GM23338 (cell line): ENCODE measurements at regions not wholly inside any gene's neighbourhood (a gene's known extent, or its start where the extent isn't known, plus 50 kb on each side); places are given as distances from the start of the nearest gene placed in this dataset.

Experiments used
- ATAC-seq: fragments of 200-7000 bp; cut with Tn5 transposase; 3 replicates; pipeline ENCODE4 v1.9.1; 2020
- DNase-seq: peaks from one replicate; pipeline ENCODE4 v3.0.0-alpha.2; 2015; ENCODE audit warnings: low spot score
- H2AFZ ChIP-seq: fragments of 200-600 bp; sonication (generic); 2 replicates; pipeline ENCODE4 v1.8.0; 2016; ENCODE audit warnings: antibody characterized with exemption, mild to moderate bottlenecking, moderate library complexity
- H3F3A ChIP-seq: fragments of 200-600 bp; sonication (generic); replicated peaks from 2 replicates; pipeline ENCODE4 v1.8.0; 2017; ENCODE audit warnings: antibody characterized with exemption, mixed run types, low read depth
- H3K27ac ChIP-seq: fragments of 200-600 bp; sonication (generic); 2 replicates; pipeline ENCODE4 v1.6.1; 2016; ENCODE audit warnings: low read depth
- H3K27me3 ChIP-seq: fragments of 200-600 bp; sonication (generic); 2 replicates; pipeline ENCODE4 v1.8.0; 2016; ENCODE audit warnings: mild to moderate bottlenecking, mixed run types, moderate library complexity; ENCODE audit not compliant: insufficient read depth
- H3K36me3 ChIP-seq: fragments of 200-600 bp; sonication (generic); 2 replicates; pipeline ENCODE4 v1.8.0; 2016; ENCODE audit warnings: mild to moderate bottlenecking; ENCODE audit not compliant: insufficient read depth
- H3K4me1 ChIP-seq: fragments of 200-600 bp; sonication (generic); 2 replicates; pipeline ENCODE4 v1.8.0; 2016; ENCODE audit warnings: mild to moderate bottlenecking, moderate library complexity; ENCODE audit not compliant: insufficient read depth
- H3K4me2 ChIP-seq: fragments of 200-600 bp; sonication (generic); 2 replicates; pipeline ENCODE4 v1.7.1; 2017; ENCODE audit warnings: mixed run types
- H3K4me3 ChIP-seq: fragments of 200-600 bp; sonication (generic); 2 replicates; pipeline ENCODE4 v1.6.1; 2016; ENCODE audit warnings: mixed run types
- H3K79me2 ChIP-seq: fragments of 200-600 bp; sonication (generic); replicated peaks from 2 replicates; pipeline ENCODE4 v1.8.0; 2017; ENCODE audit warnings: mild to moderate bottlenecking; ENCODE audit not compliant: insufficient read depth
- H3K9me2 ChIP-seq: fragments of 200-600 bp; sonication (generic); 2 replicates; pipeline ENCODE4 v1.8.0; 2017; ENCODE audit not compliant: insufficient read depth
- H4K20me1 ChIP-seq: fragments of 200-600 bp; sonication (generic); replicated peaks from 2 replicates; pipeline ENCODE4 v1.8.0; 2017; ENCODE audit warnings: mild to moderate bottlenecking; ENCODE audit not compliant: insufficient read depth
- H3K27ac Mint-ChIP-seq: 2 replicates; pipeline ENCODE4 v1.8.0; 2020; ENCODE audit warnings: inconsistent platforms, mild to moderate bottlenecking, moderate library complexity, mixed read lengths
- H3K27me3 Mint-ChIP-seq: 3 replicates; pipeline ENCODE4 v1.8.0; 2022; ENCODE audit warnings: low read depth, mild to moderate bottlenecking, moderate library complexity, mixed read lengths, inconsistent platforms; ENCODE audit not compliant: insufficient read depth, poor library complexity
- H3K36me3 Mint-ChIP-seq: 3 replicates; pipeline ENCODE4 v1.8.0; 2021; ENCODE audit warnings: low read depth, mild to moderate bottlenecking, inconsistent platforms, moderate library complexity, mixed read lengths
- H3K4me1 Mint-ChIP-seq: 3 replicates; pipeline ENCODE4 v1.8.0; 2020; ENCODE audit warnings: mild to moderate bottlenecking, inconsistent platforms, mixed read lengths
- H3K4me3 Mint-ChIP-seq: 3 replicates; pipeline ENCODE4 v1.8.0; 2021; ENCODE audit warnings: moderate library complexity, mild to moderate bottlenecking, inconsistent platforms, mixed read lengths
- H3K9me3 Mint-ChIP-seq: 3 replicates; pipeline ENCODE4 v1.8.0; 2020; ENCODE audit warnings: moderate library complexity, mild to moderate bottlenecking, inconsistent platforms, mixed read lengths
- CREB1 ChIP-seq: fragments of 250-450 bp; sonication (Bioruptor Pico); IDR thresholded peaks from 2 replicates; pipeline ENCODE4 v1.5.0; 2020; ENCODE audit warnings: low read depth, mild to moderate bottlenecking, moderate library complexity
- EZH2 ChIP-seq: fragments of 200-600 bp; sonication (generic); IDR thresholded peaks from one replicate; pipeline ENCODE4 v1.8.0; 2017; ENCODE audit warnings: antibody characterized with exemption, mild to moderate bottlenecking, low read depth; ENCODE audit not compliant: unreplicated experiment
- EZH2phosphoT487 ChIP-seq: fragments of 200-600 bp; sonication (generic); IDR thresholded peaks from one replicate; pipeline ENCODE4 v1.8.1; 2018; ENCODE audit warnings: antibody characterized with exemption; ENCODE audit not compliant: unreplicated experiment
- JUNB ChIP-seq: IDR thresholded peaks from one replicate; pipeline ENCODE4 v1.6.1; 2016; ENCODE audit warnings: antibody characterized with exemption; ENCODE audit not compliant: unreplicated experiment
- NANOG ChIP-seq: IDR thresholded peaks from 2 replicates; pipeline ENCODE4 v1.6.1; 2016; ENCODE audit warnings: antibody characterized with exemption, borderline replicate concordance
- POLR2AphosphoS5 ChIP-seq: IDR thresholded peaks from 2 replicates; pipeline ENCODE4 v1.6.1; 2016; ENCODE audit warnings: antibody characterized with exemption, low read depth
- STAT1 ChIP-seq: IDR thresholded peaks from one replicate; pipeline ENCODE4 v1.6.1; 2016; ENCODE audit warnings: antibody characterized with exemption; ENCODE audit not compliant: unreplicated experiment
- ZNF114 ChIP-seq: fragments of 250-450 bp; sonication (Bioruptor Pico); IDR thresholded peaks from 2 replicates; pipeline ENCODE4 v1.5.0; 2020; ENCODE audit warnings: mild to moderate bottlenecking, moderate library complexity
- ZNF331 ChIP-seq: fragments of 250-450 bp; sonication (Bioruptor Pico); IDR thresholded peaks from 2 replicates; pipeline ENCODE4 v1.5.0; 2020; ENCODE audit warnings: low read depth, mild to moderate bottlenecking, moderate library complexity
- TF ChIP-seq, protein P1 (sequence below), 2 experiments: fragments of 200-600 bp in 1 of 2; sonication (generic) in 1 of 2; conservative IDR thresholded peaks; 2 replicates each; pipeline versions ENCODE4 v1.5.1 to v1.6.1; 2016 to 2017; ENCODE audit warnings: antibody characterized with exemption in 2 of 2, low read depth in 2 of 2, mild to moderate bottlenecking in 2 of 2, moderate library complexity in 1 of 2
- TF ChIP-seq, protein P2 (sequence below): IDR thresholded peaks from one replicate; pipeline ENCODE4 v1.6.1; 2018; ENCODE audit warnings: antibody characterized with exemption; ENCODE audit not compliant: unreplicated experiment
- TF ChIP-seq, protein P3 (sequence below): IDR thresholded peaks from 2 replicates; pipeline ENCODE4 v1.6.1; 2016; ENCODE audit warnings: antibody characterized with exemption

DNA sequence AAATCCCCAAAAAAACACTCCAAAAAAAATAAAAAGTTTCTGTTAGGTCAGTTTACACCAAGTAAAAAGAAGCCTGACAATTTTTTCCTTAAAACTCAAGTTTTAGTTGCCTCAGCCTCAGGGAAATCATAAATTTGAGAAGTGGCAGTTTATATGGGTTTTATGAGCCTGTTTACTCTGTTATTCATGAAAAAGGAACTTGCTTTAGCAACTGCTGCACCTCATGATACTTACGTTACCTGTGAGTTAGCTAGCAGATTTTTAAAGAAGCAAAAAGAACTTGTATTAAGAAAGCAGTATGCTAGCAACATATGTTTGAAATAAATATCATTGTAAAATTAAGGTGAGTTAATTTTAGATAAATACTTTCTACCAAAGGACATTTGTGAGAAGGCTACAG is 1264.5 kb upstream of the PHF14 start (continued):
- TF ChIP-seq, protein P1, sequence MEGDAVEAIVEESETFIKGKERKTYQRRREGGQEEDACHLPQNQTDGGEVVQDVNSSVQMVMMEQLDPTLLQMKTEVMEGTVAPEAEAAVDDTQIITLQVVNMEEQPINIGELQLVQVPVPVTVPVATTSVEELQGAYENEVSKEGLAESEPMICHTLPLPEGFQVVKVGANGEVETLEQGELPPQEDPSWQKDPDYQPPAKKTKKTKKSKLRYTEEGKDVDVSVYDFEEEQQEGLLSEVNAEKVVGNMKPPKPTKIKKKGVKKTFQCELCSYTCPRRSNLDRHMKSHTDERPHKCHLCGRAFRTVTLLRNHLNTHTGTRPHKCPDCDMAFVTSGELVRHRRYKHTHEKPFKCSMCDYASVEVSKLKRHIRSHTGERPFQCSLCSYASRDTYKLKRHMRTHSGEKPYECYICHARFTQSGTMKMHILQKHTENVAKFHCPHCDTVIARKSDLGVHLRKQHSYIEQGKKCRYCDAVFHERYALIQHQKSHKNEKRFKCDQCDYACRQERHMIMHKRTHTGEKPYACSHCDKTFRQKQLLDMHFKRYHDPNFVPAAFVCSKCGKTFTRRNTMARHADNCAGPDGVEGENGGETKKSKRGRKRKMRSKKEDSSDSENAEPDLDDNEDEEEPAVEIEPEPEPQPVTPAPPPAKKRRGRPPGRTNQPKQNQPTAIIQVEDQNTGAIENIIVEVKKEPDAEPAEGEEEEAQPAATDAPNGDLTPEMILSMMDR (conservative IDR thresholded peaks at IDR 0.05; ENCODE audit: low read depth in 2 of 2): no peak

DNA sequence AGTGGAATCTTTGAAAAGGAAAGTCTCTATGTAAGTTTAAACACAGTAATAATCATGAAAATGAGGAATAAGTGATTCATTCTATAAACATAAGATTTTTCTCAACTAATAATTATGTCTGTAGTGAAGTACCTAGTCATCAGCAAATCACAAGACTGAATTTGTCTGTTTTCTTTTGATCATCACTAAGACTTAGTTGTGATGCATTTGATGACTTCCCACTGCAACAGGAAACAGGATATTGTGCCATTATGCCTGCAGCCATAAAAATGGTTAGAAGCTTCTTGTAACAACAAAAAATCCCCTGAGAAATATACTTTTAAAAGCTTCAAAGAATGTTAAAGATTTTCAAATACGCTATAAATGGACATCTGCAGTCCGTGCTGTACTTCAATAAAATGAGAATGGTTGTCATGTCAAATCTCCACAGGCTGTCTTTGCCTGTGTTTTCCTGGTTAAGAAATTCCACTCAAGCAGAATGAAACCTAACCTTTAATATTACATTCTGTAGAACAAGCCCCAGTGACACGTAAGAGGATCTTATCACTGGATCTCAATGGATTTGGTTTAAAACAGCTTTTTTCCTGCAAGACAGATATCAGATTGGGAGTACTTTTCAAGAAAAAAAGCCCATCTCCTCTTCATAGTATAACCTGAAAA is 1262.3 kb upstream of the PHF14 start:
- no peak overlapping the region for H3K27ac Mint-ChIP-seq
- peaks cover 3% of the 10 kb centered on the region; the same call in 1 of the 3 replicates for H3K4me1 Mint-ChIP-seq
- no peaks in the 10 kb centered on the region for H3F3A ChIP-seq
- no peaks in the 10 kb centered on the region for H3K9me2 ChIP-seq
- H3K4me2 ChIP-seq: no peak overlapping the region
- no peak for DNase-seq
- H3K27ac ChIP-seq: no peak overlapping the region
- TF ChIP-seq POLR2AphosphoS5 (no peak), JUNB (no peak), STAT1 (no peak), NANOG (no peak), CREB1 (CRISPR knock-in tag) (no peak), EZH2 (no peak), EZH2phosphoT487 (no peak), ZNF331 (no peak), ZNF114 (CRISPR knock-in tag) (no peak)
- TF ChIP-seq, protein P2, sequence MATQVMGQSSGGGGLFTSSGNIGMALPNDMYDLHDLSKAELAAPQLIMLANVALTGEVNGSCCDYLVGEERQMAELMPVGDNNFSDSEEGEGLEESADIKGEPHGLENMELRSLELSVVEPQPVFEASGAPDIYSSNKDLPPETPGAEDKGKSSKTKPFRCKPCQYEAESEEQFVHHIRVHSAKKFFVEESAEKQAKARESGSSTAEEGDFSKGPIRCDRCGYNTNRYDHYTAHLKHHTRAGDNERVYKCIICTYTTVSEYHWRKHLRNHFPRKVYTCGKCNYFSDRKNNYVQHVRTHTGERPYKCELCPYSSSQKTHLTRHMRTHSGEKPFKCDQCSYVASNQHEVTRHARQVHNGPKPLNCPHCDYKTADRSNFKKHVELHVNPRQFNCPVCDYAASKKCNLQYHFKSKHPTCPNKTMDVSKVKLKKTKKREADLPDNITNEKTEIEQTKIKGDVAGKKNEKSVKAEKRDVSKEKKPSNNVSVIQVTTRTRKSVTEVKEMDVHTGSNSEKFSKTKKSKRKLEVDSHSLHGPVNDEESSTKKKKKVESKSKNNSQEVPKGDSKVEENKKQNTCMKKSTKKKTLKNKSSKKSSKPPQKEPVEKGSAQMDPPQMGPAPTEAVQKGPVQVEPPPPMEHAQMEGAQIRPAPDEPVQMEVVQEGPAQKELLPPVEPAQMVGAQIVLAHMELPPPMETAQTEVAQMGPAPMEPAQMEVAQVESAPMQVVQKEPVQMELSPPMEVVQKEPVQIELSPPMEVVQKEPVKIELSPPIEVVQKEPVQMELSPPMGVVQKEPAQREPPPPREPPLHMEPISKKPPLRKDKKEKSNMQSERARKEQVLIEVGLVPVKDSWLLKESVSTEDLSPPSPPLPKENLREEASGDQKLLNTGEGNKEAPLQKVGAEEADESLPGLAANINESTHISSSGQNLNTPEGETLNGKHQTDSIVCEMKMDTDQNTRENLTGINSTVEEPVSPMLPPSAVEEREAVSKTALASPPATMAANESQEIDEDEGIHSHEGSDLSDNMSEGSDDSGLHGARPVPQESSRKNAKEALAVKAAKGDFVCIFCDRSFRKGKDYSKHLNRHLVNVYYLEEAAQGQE: no peak
- TF ChIP-seq, protein P1 (conservative IDR thresholded peaks at IDR 0.05; ENCODE audit: low read depth in 2 of 2): no peak
- TF ChIP-seq, protein P3, sequence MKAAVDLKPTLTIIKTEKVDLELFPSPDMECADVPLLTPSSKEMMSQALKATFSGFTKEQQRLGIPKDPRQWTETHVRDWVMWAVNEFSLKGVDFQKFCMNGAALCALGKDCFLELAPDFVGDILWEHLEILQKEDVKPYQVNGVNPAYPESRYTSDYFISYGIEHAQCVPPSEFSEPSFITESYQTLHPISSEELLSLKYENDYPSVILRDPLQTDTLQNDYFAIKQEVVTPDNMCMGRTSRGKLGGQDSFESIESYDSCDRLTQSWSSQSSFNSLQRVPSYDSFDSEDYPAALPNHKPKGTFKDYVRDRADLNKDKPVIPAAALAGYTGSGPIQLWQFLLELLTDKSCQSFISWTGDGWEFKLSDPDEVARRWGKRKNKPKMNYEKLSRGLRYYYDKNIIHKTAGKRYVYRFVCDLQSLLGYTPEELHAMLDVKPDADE: no peak
- H3K36me3 ChIP-seq: no peaks in the 10 kb centered on the region
- no peaks in the 10 kb centered on the region for H3K27me3 Mint-ChIP-seq
- H4K20me1 ChIP-seq: no peaks in the 10 kb centered on the region
- H3K4me3 ChIP-seq: no peak overlapping the region
- no peaks in the 10 kb centered on the region for H3K27me3 ChIP-seq
- H3K36me3 Mint-ChIP-seq: no peaks in the 10 kb centered on the region
- H3K9me3 Mint-ChIP-seq: no peaks in the 10 kb centered on the region
- no peak overlapping the region for H3K4me3 Mint-ChIP-seq
- no peak overlapping the region for H2AFZ ChIP-seq
- no peaks in the 10 kb centered on the region for H3K4me1 ChIP-seq
- H3K79me2 ChIP-seq: no peaks in the 10 kb centered on the region
- no peak for ATAC-seq
